HUES64 (cell line): ENCODE measurements at regions not wholly inside any gene's neighbourhood (a gene's known extent, or its start where the extent isn't known, plus 50 kb on each side); places are given as distances from the start of the nearest gene placed in this dataset.

Experiments
- H3K27ac ChIP-seq: 2 replicates; pipeline ENCODE4 v1.7.0; 2013; ENCODE audit warnings: low read depth, low read length, inconsistent platforms
- H3K27me3 ChIP-seq: 2 replicates; pipeline ENCODE4 v1.6.1; 2013; ENCODE audit warnings: mild to moderate bottlenecking, low read length; ENCODE audit not compliant: insufficient read depth
- H3K36me3 ChIP-seq: 2 replicates; pipeline ENCODE4 v1.6.1; 2013; ENCODE audit warnings: mild to moderate bottlenecking, low read length; ENCODE audit not compliant: insufficient read depth
- H3K4me1 ChIP-seq: 2 replicates; pipeline ENCODE4 v1.6.1; 2013; ENCODE audit warnings: mild to moderate bottlenecking, low read length, moderate library complexity; ENCODE audit not compliant: insufficient read depth
- H3K4me3 ChIP-seq: 2 replicates; pipeline ENCODE4 v1.5.1; 2013; ENCODE audit warnings: mild to moderate bottlenecking, low read length, moderate library complexity
- H3K9ac ChIP-seq: 2 replicates; pipeline ENCODE4 v1.6.1; 2013; ENCODE audit warnings: mild to moderate bottlenecking, low read depth, low read length
- H3K9me3 ChIP-seq: 2 replicates; pipeline ENCODE4 v1.6.1; 2013; ENCODE audit warnings: low read depth, low read length; ENCODE audit not compliant: insufficient read depth
- WGBS: fragments of 150-250, 120-280 bp; methylation state at CpG from one replicate; pipeline ENCODE4 v1.1.7; 2013; ENCODE audit warnings: missing lambda C conversion rate; 5-methylcytosine and 5-hydroxymethylcytosine counted together

- 93% methylated on average over 11 of the region's 12 CpGs for WGBS
- Histone ChIP-seq H3K9ac (no peak overlapping the region), H3K36me3 (no peaks in the 10 kb centered on the region), H3K27ac (no peak overlapping the region), H3K4me1 (no peaks in the 10 kb centered on the region), H3K9me3 (no peaks in the 10 kb centered on the region), H3K4me3 (no peak overlapping the region), H3K27me3 (no peaks in the 10 kb centered on the region)
Observed at GRCh38 chr16:61385392-61386071, 650.7 kb downstream of the CDH8 start.

- Histone ChIP-seq H3K36me3 (no peaks in the 10 kb centered on the region), H3K27me3 (no peaks in the 10 kb centered on the region), H3K4me1 (no peaks in the 10 kb centered on the region), H3K9ac (no peak overlapping the region), H3K9me3 (no peaks in the 10 kb centered on the region), H3K4me3 (no peak overlapping the region), H3K27ac (no peak overlapping the region)
Observed at GRCh38 chr16:61382435-61382834, 653.8 kb downstream of the CDH8 start.

GRCh38 chr16:61379311-61379710, 656.9 kb downstream of the CDH8 start:
- Histone ChIP-seq H3K4me3 (no peak overlapping the region), H3K9ac (no peak overlapping the region), H3K27me3 (no peaks in the 10 kb centered on the region), H3K9me3 (no peaks in the 10 kb centered on the region), H3K4me1 (no peaks in the 10 kb centered on the region), H3K27ac (no peak overlapping the region), H3K36me3 (no peaks in the 10 kb centered on the region)
- 94% methylated on average over 2 of the region's 2 CpGs for WGBS

GRCh38 chr16:61374071-61374470, 662.2 kb downstream of the CDH8 start:
- Histone ChIP-seq H3K27me3 (no peaks in the 10 kb centered on the region), H3K9me3 (no peaks in the 10 kb centered on the region), H3K4me3 (no peak overlapping the region), H3K27ac (no peak overlapping the region), H3K9ac (no peak overlapping the region), H3K4me1 (no peaks in the 10 kb centered on the region), H3K36me3 (no peaks in the 10 kb centered on the region)

GRCh38 chr16:61371881-61372280, 664.4 kb downstream of the CDH8 start:
- H3K4me3 ChIP-seq = no peak overlapping the region
- no peaks in the 10 kb centered on the region for H3K27me3 ChIP-seq
- no peaks in the 10 kb centered on the region for H3K36me3 ChIP-seq
- H3K27ac ChIP-seq = no peak overlapping the region
- H3K9ac ChIP-seq = no peak overlapping the region
- no peaks in the 10 kb centered on the region for H3K4me1 ChIP-seq
- no peaks in the 10 kb centered on the region for H3K9me3 ChIP-seq

- Histone ChIP-seq H3K27ac (no peak overlapping the region), H3K4me3 (no peak overlapping the region), H3K4me1 (no peaks in the 10 kb centered on the region), H3K9me3 (no peaks in the 10 kb centered on the region), H3K9ac (no peak overlapping the region), H3K36me3 (no peaks in the 10 kb centered on the region), H3K27me3 (no peaks in the 10 kb centered on the region)
- WGBS = 95% methylated on average over 2 of the region's 2 CpGs
Observed at GRCh38 chr16:61371388-61371787, 664.9 kb downstream of the CDH8 start.

- Histone ChIP-seq H3K4me3 (no peak overlapping the region), H3K27ac (no peak overlapping the region), H3K4me1 (no peaks in the 10 kb centered on the region), H3K36me3 (no peaks in the 10 kb centered on the region), H3K27me3 (no peaks in the 10 kb centered on the region), H3K9ac (no peak overlapping the region), H3K9me3 (no peaks in the 10 kb centered on the region)
- WGBS = 100% methylated on average over 1 of the region's 2 CpGs
Observed at GRCh38 chr16:61370564-61370963, 665.7 kb downstream of the CDH8 start.

GRCh38 chr16:61366006-61366405, 670.2 kb downstream of the CDH8 start:
- Histone ChIP-seq H3K4me3 (no peak overlapping the region), H3K36me3 (no peaks in the 10 kb centered on the region), H3K27me3 (no peaks in the 10 kb centered on the region), H3K27ac (no peak overlapping the region), H3K9me3 (no peaks in the 10 kb centered on the region), H3K4me1 (no peaks in the 10 kb centered on the region), H3K9ac (no peak overlapping the region)
- WGBS = 88% methylated on average over 2 of the region's 2 CpGs

GRCh38 chr16:61364990-61365389, 671.2 kb downstream of the CDH8 start:
- H3K4me1 ChIP-seq = no peaks in the 10 kb centered on the region
- H3K27ac ChIP-seq = no peak overlapping the region
- H3K4me3 ChIP-seq = no peak overlapping the region
- WGBS = 82% methylated on average over 3 of the region's 3 CpGs
- no peaks in the 10 kb centered on the region for H3K36me3 ChIP-seq
- no peak overlapping the region for H3K9ac ChIP-seq
- H3K27me3 ChIP-seq = no peaks in the 10 kb centered on the region
- no peaks in the 10 kb centered on the region for H3K9me3 ChIP-seq

GRCh38 chr16:61362585-61362984, 673.7 kb downstream of the CDH8 start:
- H3K4me3 ChIP-seq = no peak overlapping the region
- no peak overlapping the region for H3K9ac ChIP-seq
- no peaks in the 10 kb centered on the region for H3K4me1 ChIP-seq
- no peaks in the 10 kb centered on the region for H3K9me3 ChIP-seq
- H3K27me3 ChIP-seq = no peaks in the 10 kb centered on the region
- 80% methylated on average over 2 of the region's 4 CpGs for WGBS
- H3K27ac ChIP-seq = no peak overlapping the region
- no peaks in the 10 kb centered on the region for H3K36me3 ChIP-seq

- no peaks in the 10 kb centered on the region for H3K4me1 ChIP-seq
- H3K9ac ChIP-seq = no peak overlapping the region
- H3K4me3 ChIP-seq = no peak overlapping the region
- no peaks in the 10 kb centered on the region for H3K36me3 ChIP-seq
- H3K27me3 ChIP-seq = no peaks in the 10 kb centered on the region
- 96% methylated on average over 3 of the region's 3 CpGs for WGBS
- H3K9me3 ChIP-seq = no peaks in the 10 kb centered on the region
- H3K27ac ChIP-seq = no peak overlapping the region
Observed at GRCh38 chr16:61344791-61345190, 691.4 kb downstream of the CDH8 start.

GRCh38 chr16:61332461-61332860, 703.8 kb downstream of the CDH8 start:
- no peak overlapping the region for H3K27ac ChIP-seq
- H3K36me3 ChIP-seq = no peaks in the 10 kb centered on the region
- H3K9me3 ChIP-seq = no peaks in the 10 kb centered on the region
- H3K27me3 ChIP-seq = no peaks in the 10 kb centered on the region
- H3K4me1 ChIP-seq = peaks cover 8% of the 10 kb centered on the region; the same call in 1 of the 2 replicates
- WGBS = 91% methylated on average over 2 of the region's 2 CpGs
- no peak overlapping the region for H3K9ac ChIP-seq
- H3K4me3 ChIP-seq = no peak overlapping the region
